Neural crest cell (in vitro differentiated cells): ENCODE measurements at regions not wholly inside any gene's neighbourhood (a gene's known extent, or its start where the extent isn't known, plus 50 kb on each side); places are given as distances from the start of the nearest gene placed in this dataset.
"Not testable (repeated sequence)": the region's sequence is repeated elsewhere in the genome, so short reads cannot be mapped to it uniquely, and the experiment has no call there.

Source experiments
- DNase-seq: peaks from one replicate; pipeline ENCODE4 v3.0.0; 2021; ENCODE audit warnings: low read depth, mixed read lengths, low spot score
- H3K27ac Mint-ChIP-seq: one replicate; pipeline ENCODE4 v1.8.0; 2021; ENCODE audit warnings: mild to moderate bottlenecking, mixed read lengths; ENCODE audit not compliant: unreplicated experiment
- H3K27me3 Mint-ChIP-seq: 2 replicates; pipeline ENCODE4 v1.8.0; 2021; ENCODE audit warnings: low read depth, mild to moderate bottlenecking, mixed read lengths
- H3K36me3 Mint-ChIP-seq: 2 replicates; pipeline ENCODE4 v1.8.0; 2021; ENCODE audit warnings: low read depth, mild to moderate bottlenecking, mixed read lengths
- H3K4me1 Mint-ChIP-seq: 2 replicates; pipeline ENCODE4 v1.8.0; 2021; ENCODE audit warnings: mixed read lengths
- H3K4me3 Mint-ChIP-seq: one replicate; pipeline ENCODE4 v1.8.0; 2021; ENCODE audit warnings: mild to moderate bottlenecking, mixed read lengths
- H3K9me3 Mint-ChIP-seq: 2 replicates; pipeline ENCODE4 v1.8.0; 2021; ENCODE audit warnings: mixed read lengths
- TF ChIP-seq, protein P1 (sequence below): fragments of 200-600 bp; sonication (generic); conservative IDR thresholded peaks from 2 replicates; pipeline ENCODE4 v1.5.0; 2021; ENCODE audit warnings: antibody characterized with exemption, mild to moderate bottlenecking

DNA sequence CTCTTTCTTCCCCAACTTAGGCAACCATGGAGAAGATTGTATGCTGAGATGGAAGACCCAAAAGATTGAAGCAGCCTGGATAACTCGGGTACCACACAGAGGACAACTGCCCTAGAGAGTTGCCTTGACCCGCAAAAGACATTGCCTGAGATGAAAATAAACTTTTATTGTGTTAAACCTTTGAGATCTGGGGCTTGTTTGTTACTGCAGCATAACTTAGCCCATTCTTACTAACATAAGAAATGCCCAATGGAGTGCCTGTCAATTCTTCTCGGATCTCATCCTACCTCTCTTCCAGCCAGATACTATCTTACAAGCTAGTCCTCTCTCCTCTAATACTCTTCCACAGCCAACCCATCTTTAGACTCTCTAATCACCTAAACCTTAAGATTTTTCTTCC, 76.8 kb downstream of the GCNT4 start:
- no peaks in the 10 kb centered on the region for H3K36me3 Mint-ChIP-seq
- DNase-seq: no peak
- peaks cover 8% of the 10 kb centered on the region for H3K4me1 Mint-ChIP-seq
- H3K4me3 Mint-ChIP-seq: no peak overlapping the region
- no peaks in the 10 kb centered on the region for H3K27me3 Mint-ChIP-seq
- TF ChIP-seq, protein P1, sequence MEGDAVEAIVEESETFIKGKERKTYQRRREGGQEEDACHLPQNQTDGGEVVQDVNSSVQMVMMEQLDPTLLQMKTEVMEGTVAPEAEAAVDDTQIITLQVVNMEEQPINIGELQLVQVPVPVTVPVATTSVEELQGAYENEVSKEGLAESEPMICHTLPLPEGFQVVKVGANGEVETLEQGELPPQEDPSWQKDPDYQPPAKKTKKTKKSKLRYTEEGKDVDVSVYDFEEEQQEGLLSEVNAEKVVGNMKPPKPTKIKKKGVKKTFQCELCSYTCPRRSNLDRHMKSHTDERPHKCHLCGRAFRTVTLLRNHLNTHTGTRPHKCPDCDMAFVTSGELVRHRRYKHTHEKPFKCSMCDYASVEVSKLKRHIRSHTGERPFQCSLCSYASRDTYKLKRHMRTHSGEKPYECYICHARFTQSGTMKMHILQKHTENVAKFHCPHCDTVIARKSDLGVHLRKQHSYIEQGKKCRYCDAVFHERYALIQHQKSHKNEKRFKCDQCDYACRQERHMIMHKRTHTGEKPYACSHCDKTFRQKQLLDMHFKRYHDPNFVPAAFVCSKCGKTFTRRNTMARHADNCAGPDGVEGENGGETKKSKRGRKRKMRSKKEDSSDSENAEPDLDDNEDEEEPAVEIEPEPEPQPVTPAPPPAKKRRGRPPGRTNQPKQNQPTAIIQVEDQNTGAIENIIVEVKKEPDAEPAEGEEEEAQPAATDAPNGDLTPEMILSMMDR: no peak
- H3K27ac Mint-ChIP-seq: no peak overlapping the region
- H3K9me3 Mint-ChIP-seq: peaks cover 8% of the 10 kb centered on the region

DNA sequence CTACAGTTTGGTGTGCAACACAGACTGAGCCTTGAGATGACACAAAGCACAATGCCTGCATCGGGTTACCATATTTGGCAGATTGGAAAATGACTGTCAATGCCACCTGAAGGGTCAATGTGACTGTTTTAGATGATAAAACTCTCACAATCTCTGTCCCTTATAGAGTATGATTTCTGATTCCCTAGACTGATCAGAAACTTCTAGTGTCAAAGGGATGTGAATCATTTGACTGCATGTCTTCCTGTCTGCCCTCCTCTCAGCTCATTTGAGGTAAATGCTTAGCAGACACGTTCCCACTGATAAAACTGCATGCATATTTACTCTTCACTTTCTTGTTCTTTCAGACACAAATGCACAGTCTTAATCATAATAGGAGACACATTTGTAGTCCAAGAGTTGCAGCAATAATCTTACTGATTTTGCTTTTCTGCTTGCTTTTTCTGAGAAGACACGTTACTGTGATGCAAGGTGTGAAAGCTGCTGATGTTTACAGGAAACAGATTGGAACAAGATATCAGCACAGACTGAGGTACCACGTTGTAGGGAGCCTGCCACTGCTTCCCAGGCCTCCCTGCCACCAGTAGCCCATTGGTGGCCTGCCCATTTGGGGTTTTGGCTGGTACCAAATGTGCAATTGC, 77.8 kb downstream of the GCNT4 start:
- TF ChIP-seq, protein P1: no peak
- Mint-ChIP-seq H3K4me1 (peaks cover 8% of the 10 kb centered on the region), H3K4me3 (no peak overlapping the region), H3K9me3 (peaks cover 3% of the 10 kb centered on the region), H3K36me3 (no peaks in the 10 kb centered on the region), H3K27ac (no peak overlapping the region), H3K27me3 (no peaks in the 10 kb centered on the region)
- DNase-seq: no peak

DNA sequence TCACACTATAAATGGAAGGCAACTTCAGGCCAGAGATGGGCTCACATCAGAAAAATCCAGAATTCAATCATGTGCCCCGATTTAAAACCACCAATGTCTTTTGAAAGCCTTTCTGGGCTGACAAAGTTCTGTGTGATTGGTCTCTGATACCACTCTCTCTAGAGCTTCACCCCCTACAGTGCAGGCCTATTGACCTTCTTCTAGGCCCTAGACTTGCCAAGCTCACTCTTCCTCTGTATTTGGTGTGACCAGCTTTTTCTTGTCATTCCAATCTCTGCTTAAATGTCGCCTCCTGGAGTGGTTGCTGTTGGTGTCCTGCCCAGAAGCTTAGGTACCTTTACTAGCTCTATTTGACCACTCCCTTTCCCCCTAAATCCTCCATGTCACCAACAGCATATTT, 78.7 kb downstream of the GCNT4 start:
- no peaks in the 10 kb centered on the region for H3K36me3 Mint-ChIP-seq
- H3K27ac Mint-ChIP-seq: no peak overlapping the region
- H3K27me3 Mint-ChIP-seq: no peaks in the 10 kb centered on the region
- no peak for DNase-seq
- H3K4me3 Mint-ChIP-seq: no peak overlapping the region
- TF ChIP-seq, protein P1: no peak
- H3K9me3 Mint-ChIP-seq: peaks cover 3% of the 10 kb centered on the region
- peaks cover 6% of the 10 kb centered on the region for H3K4me1 Mint-ChIP-seq

DNA sequence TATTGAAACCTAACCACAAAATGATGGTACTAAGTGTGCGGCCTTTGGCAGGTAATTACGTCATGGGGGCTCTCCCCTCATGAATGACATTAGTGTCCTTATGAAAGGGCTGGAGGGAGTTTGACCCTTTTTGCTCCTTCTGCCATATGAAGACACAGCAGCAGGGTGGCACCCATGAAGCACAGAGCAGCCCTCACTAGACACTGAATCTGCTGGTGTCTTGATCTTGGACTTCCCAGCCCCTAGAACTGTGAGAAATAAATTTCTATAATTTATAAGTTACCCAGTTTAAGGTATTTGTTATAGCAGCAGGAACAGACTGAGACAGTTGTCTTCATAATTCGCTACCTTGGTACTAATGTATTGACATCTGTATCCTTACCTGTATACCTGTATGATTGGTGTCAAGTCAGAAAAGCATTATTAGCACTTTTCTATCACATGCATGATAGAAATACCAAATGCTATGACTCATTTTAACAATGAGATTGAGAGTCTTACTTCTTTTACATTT, 80.4 kb downstream of the GCNT4 start:
- TF ChIP-seq, protein P1: no peak
- no peak overlapping the region for H3K4me3 Mint-ChIP-seq

DNA sequence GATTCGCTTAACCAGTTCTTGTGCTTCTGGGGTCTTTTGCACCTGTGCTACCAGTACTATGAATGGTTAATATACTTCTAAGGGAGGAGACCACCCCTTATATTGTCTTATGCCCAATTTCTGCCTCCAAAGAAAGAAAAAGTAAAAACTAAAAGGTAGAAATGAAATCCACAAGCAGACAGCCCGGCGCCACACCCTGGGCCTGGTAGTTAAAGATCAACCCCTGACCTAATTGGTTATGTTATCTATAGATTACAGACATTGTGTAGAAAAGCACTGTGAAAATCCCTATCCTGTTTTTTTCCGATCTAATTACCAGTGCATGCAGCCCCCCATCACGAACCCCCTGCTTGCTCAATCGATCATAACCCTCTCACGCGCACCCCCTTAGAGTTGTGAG, 81.5 kb downstream of the GCNT4 start:
- not testable (repeated sequence) for H3K4me3 Mint-ChIP-seq, H3K4me1 Mint-ChIP-seq, H3K27ac Mint-ChIP-seq, H3K36me3 Mint-ChIP-seq, DNase-seq, H3K9me3 Mint-ChIP-seq, H3K27me3 Mint-ChIP-seq

More for the DNA sequence above, 80.4 kb downstream of the GCNT4 start:
- H3K27ac Mint-ChIP-seq: no peak overlapping the region
- peaks cover 3% of the 10 kb centered on the region for H3K9me3 Mint-ChIP-seq
- no peaks in the 10 kb centered on the region for H3K4me1 Mint-ChIP-seq
- H3K36me3 Mint-ChIP-seq: no peaks in the 10 kb centered on the region
- no peak for DNase-seq
- no peaks in the 10 kb centered on the region for H3K27me3 Mint-ChIP-seq

DNA sequence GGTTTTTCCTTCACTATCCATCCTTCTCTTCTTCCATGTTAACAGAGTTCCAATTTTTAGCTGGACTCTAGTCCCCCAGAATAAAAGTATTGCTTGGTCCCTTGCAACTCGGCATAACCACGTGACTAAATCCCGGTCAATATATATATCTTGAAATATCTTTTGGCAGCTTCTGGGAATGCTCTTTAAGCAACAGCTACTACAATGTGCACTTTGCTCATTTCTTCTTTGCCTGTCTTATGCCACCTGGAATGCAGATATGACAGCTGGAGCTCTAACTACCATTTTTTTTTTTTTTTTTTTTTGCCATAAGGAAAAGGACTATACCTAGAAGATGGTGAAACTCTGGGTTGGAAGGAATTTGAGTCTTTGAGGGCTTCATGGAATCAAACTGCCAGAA, 82.6 kb downstream of the GCNT4 start:
- H3K9me3 Mint-ChIP-seq: peaks cover 2% of the 10 kb centered on the region
- TF ChIP-seq, protein P1: no peak
- no peak overlapping the region for H3K4me3 Mint-ChIP-seq
- peaks cover 6% of the 10 kb centered on the region for H3K27me3 Mint-ChIP-seq
- no peak for DNase-seq
- H3K4me1 Mint-ChIP-seq: no peaks in the 10 kb centered on the region
- H3K36me3 Mint-ChIP-seq: no peaks in the 10 kb centered on the region
- H3K27ac Mint-ChIP-seq: no peak overlapping the region
